ENCODE measurements at regions not wholly inside any gene's neighbourhood (a gene's known extent, or its start where the extent isn't known, plus 50 kb on each side); places are given as distances from the start of the nearest gene placed in this dataset.

DNA sequence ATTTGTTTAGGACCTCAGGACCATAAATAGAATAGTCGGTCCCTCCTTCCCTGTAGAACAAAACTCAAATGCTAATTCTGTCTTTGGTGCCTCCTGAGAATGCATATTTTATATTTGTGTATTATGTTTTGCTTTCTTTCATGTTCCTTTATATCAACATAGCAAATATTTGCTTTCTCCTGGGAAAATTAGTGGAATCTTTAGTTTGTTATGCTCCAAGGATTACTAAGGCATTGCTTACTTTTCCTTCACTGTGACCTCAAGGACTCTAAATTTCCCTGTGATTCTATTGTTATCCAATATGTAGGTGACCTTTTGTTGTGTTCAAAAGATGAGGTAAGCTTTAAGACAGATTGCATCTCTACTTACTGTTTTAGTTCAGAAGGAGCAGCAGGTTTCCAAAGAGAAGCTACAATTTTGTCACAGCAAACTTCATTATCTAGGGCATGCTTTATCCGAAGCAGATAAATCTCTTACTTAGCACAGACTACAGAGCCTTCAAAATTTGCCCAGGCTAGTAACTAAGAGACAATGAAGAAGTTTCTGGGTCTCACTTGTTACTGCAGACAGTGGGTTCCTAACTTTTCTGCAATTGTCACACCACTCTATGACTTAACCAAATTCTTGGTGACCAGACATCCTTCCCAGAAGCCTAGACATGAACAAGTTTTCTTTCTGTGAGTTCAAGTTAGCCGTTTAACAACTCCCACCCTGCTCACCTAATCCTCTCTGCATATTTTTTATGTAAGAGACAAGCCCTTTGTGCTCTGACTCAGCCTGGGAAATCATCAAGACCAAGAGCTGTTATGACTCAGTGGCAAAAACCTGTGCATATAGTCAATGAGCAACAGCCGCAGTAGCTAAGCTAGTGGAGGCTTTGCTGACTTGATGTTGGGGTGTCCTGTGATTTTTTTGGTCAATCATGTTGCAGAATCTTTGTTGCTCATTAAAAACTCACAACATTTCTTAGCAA, 378.8 kb downstream of the QKI start:
- TF ChIP-seq CTCF (IDR thresholded peaks at IDR 0.05 in 4 of 5, conservative IDR thresholded peaks at IDR 0.05 in 1 of 5) (no peak), POLR2A (IDR thresholded peaks at IDR 0.05) (no peak)

Data from gastrocnemius medialis (tissue), 4 donors.